ENCODE measurements at regions not wholly inside any gene's neighbourhood (a gene's known extent, or its start where the extent isn't known, plus 50 kb on each side); places are given as distances from the start of the nearest gene placed in this dataset.
"Not testable (repeated sequence)": the region's sequence is repeated elsewhere in the genome, so short reads cannot be mapped to it uniquely, and the experiment has no call there.

DNA sequence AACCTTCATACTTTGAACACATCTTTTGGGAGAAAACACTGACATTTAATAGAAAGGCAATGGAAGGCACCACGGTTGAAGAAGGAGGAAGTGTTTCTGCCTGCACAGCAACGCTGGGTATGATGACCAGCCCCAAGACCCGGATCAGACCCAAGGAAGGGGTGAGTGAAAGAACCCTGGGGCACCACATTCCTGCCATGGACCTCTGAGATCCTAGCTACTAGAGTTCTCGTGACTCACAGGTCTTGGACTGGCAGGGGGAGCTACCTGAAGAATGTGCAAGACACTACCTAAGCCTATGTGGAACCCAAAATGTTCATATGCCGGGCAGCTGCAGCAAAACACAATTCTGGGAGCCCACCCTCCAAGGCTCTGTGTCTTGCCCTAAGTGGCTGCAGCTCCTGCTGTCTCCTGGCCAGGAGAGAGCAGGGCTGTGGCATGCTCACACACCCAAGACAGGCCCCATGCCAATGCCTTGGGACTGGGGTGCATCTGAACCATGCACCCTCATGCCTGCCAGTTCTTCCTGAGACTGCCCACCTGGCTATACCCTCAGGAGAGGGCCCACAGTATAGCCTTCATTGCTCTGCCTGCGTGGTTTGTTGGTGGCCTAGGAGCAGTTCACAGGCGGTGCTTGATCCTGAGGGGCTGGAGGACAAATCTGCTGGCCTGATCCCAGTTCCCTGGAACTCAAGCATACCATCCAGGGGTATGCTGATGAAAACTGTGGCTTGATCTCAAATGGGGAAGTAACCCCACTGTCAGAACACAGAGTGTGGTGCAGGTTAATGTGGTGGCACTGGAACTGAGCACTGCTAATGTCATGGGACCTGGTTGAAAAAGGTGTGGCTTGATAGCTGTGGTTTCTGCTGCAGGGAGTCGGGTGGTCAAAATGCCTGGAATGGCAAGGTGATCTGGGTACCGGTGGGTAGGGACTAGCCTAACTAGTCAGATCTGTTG lies 353.3 kb upstream of the ARHGEF26 start:
- no peak for DNase-seq

DNA sequence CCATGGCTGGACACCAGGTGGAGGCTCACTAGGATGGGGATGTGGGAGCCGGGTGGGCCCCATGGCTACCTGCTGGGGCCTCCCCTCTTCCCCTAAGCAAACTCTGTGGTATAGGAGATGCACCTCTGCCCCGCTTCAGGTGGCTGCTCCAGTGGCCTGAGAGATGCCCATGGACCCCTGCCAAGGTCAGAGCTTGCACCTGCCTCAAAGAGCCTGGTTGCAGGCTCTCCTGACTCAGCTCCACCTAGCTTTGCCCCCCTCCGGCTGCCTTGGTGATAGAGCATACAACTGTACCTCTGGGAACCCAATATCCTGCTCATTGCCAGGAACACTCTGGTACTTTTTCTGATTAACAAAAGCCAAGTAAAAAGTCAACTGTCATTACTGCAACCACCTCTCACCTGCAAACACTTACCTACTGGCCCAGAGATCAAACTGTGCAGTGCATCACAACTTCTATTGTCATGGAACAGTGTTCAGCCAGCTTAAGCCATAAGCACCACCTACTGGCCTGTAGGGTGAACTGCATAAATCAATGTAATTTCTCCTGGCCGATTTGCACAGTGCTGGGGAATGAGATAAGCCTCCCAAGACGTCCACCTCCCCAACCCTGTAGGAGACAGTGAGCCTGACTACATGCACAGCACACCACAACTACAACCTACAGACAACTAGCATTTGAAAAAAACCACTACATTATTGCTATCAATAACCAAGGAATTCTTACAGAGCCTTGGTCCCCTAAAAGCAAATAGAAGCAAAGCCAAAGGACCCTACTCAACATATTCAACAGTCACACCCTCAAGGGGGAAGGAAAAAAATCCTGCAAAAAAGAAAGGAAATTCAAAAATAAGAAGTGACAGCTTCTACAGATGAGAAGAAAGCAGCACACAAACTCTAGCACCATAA lies 352.4 kb upstream of the ARHGEF26 start:
- peak; percentile 15 to 60 for DNase-seq

DNA sequence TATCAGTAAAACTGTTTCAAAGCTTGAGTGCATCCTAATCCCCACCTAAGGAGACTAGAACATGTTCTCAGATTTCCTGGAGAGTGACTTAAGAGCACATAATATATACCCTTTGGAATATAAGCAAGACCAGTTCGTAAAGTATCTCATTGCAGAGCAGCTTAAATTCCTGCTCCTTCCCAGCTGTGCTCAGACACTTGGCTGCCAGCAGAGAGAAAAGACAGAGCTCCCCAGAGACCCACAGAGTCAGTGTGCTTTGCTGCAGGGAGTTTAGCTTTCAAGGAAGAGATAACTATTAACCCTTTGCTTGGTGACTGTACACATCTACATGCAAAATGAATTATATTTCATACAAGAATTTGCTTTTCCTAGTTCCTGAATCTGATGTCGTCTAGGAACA lies 338.1 kb upstream of the ARHGEF26 start:
- no peak for DNase-seq

DNA sequence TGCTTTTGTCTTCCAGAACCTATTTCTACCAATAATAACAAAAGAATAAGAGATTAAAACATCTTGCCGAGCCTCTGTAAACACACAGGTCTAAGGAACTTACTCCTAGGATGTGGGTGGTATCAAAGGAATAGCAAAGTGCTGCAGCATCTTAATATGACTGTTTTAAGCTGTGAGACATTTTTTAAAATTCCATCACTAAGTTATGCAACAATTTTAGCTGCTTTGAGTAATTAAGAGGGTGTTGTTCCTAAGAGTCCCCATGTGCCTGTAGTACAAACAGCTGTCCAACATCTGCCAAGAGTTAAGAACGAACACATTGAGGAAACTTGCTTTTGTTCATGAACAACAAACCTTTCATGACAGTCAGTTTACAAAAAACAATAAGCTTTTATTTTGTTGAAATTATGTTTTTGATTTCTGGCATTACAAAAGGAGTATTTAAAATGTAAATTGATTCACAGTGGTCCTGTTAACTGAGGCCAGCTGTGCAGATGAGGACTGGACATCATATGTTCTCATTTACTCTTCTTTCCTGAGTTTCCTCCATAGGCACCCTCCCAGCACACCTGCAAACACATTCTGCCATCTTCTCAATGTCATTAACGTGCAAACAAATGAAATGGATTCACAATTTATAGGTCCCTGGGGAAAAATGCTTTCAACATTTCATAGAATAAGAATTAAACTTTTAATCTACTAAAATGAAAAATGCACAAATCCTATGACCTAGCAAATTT lies 337.3 kb upstream of the ARHGEF26 start:
- DNase-seq: no peak

DNA sequence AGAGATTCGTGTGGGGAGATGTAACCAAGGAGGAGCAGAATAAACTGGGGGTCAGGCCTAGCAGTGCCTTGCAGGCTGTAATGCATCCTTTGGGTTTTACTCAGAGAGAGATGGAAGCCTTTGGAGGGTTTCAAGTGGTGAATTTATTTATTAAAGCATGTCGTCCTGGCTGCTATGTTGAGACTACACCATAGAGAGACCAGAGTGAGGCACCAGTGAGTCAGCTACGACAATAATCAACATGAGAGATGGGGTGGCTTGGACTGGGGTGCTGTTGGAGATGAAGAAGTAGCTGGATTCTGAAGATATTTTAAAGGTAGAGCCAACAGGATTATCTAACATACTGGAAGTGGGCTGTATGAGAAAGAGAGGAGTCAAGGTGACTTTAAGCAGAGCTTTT lies 335.3 kb upstream of the ARHGEF26 start:
- no peak for DNase-seq

DNA sequence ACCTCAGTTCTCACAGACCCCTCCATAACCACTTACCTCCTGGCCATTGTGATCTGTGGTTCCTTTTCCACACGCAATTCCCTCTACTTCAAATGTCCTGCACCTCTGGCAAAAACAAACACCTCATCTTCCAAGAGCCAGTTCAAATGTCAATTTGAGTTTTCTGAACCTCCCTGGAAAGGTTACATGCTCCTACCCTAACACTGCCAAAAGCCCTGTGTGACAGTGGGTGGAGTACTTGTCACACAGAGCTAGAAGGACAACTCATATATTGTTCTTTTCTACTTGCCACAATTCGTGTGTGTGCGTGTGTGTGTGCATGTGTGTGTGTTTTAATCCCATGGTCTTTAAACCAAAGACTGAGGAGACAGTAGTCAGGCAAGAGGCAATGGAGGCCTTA lies 331.8 kb upstream of the ARHGEF26 start:
- no peak for DNase-seq

DNA sequence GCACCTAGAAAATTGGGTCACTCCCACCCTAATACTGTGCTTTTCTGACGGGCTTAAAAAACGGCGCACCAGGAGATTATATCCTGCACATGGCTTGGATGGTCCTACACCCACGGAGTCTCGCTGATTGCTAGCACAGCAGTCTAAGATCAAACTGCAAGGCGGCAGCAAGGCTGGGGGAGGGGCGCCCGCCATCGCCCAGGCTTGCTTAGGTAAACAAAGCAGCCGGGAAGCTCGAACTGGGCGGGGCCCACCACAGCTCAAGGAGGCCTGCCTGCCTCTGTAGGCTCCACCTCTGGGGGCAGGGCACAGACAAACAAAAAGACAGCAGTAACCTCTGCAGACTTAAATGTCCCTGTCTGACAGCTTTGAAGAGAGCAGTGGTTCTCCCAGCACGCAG lies 324.1 kb upstream of the ARHGEF26 start:
- DNase-seq: not testable (repeated sequence)

DNA sequence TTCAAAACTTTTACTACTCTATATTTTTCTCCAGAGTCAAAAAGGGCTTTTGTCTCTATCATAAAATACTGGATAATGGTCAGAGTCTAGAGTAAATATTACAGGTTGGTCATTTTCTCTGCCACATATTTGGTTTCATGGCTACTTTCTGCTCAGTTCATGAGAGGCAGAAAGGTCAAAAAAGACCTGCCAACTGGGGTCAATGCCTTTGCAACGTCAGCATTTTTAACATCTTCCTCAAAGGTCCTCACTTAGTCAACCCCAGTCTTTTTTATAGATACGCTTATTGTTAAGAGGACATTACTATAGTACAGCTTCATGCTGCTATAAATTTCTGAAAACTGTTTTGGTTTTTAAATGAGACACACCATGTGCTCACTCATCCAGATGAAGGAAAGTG lies 312.1 kb upstream of the ARHGEF26 start:
- DNase-seq: no peak

DNA sequence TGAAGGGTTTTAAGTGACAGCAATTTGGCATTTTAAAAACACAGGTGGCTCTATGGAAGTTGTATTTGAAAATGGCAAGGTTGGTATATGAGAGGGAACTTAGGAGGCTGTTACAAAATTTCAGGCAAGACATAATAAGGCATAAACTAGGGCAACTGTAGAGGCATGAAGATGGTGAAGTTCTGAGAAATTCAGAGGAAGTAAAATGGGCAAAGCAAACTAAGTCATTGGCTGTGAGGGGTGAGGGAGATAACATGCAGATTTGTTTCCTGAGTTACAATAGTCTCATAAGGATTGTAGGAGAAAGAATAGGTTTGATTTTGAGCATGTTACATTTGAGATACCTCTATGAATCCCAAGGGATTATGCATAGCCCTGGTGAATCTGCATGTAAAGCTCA lies 302.9 kb upstream of the ARHGEF26 start:
- no peak for DNase-seq

DNA sequence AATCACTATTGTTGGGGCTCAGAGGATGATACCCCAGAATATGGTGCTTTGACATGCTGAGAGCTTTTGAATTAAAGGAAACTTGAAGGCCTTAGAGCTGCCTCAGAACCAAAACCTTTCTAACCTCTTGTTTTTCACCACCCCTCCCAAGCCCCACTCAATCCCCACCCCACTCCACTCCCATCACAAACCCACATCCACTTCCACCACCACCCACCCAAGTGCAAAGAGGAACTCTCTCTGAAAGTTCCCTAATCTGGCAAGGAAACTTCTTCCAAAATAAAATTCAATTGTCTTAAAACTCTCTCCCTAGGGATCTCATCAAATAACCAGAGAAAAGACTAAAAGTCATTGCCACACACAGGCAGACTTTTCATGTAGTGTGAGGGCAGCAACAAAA lies 301.2 kb upstream of the ARHGEF26 start:
- no peak for DNase-seq

DNA sequence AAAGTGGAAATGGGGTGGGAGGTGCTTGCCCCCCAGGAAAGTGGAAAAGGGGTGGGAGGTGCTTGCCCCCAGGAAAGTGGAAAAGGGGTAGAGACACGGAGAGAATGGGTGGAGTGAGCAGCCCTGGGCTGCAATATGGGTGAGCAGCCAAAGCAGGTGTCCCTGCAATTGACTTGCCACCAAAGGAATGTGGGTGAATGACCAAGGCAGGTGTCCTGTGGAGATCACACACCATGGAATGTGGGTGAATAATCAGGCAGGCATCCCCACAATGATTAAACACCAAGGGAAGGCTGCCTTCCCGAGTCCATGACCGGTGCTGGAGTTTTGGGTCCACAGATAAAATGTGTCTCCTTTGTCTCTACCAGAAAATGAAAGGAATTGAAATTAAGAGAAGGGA lies 292.8 kb upstream of the ARHGEF26 start:
- DNase-seq: not testable (repeated sequence)

DNA sequence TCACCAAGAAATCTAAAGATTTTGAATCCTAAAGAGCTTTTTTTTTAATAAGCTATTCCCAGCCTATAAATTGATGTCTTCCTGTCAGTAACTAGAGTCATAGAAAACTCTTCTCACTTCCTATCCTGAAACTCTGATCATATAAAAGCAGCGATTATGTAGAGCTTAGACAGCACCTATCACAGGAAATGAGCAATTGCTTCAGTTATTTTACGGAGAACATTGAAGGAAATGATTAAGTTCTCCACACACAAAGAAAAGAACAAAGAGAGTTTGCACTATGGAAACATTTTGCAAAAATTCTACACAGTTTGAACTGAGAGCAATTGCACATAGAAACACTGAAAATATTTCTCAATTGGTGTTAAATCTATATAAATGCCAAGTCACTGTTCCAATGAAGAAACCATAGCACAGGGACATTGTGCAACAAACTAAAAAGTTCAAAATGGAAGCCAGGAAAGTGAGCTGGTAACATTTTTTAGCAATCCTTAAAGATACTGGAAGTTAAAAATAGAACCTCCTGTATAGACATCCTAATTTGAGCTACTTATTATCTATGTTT lies 291.5 kb upstream of the ARHGEF26 start:
- no peak for DNase-seq

DNA sequence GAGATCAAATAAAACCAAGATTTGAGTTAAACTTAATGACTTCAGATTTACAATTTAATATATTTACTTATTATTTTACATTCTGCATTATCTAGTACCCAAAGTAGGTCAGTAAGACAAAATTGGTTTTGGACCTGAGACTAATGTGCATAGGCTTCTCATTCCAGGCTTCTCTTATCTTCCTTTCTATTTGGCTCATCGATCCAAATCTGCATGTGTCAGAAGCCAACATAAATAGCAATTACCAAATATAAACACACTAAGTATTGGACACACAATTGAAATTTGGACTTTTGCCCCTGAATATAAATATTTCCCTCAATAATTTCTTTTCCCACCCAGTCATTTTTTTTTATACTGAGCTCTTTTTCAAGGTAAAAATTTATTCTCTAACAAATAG lies 290.6 kb upstream of the ARHGEF26 start:
- DNase-seq: no peak

DNA sequence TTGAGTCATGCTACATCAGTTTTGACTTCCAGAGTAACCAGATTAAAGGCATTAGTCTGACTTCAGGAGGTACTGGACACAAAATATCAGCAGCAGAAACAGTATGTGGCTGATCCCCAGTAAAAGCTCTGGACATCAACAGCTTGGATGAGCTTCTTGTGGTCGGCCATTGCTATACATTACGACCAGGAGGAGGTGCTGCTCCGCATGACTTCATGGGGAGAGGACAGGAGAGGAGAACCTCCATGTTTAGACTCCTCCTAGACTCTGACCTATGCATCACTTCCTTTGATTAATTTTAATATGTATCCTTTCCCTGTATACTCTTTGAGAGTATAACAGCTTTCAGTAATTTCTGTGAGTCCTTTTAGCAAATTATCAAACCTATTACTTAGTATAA lies 285.6 kb upstream of the ARHGEF26 start:
- peak in 1 of 2 experiments; percentile 2 for DNase-seq

DNA sequence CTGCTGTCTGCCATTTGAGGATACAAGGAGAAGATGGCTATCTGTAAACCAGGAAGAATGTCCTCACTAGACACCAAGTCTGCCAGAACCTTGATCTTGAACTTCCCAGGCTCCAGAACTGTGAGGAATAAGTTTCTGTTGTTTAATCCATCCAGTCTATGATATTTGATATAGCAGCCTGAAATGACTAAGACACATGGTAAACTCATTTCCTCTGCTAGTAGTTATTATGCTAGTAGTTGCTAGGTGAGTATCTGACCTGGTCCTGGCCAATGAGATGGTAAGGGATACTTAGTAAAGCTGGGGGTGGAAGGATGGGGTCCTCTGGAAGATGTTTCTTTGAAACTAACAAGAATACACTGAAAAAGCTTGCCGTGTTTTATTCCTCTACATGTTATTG lies 280.7 kb upstream of the ARHGEF26 start:
- DNase-seq: no peak

DNA sequence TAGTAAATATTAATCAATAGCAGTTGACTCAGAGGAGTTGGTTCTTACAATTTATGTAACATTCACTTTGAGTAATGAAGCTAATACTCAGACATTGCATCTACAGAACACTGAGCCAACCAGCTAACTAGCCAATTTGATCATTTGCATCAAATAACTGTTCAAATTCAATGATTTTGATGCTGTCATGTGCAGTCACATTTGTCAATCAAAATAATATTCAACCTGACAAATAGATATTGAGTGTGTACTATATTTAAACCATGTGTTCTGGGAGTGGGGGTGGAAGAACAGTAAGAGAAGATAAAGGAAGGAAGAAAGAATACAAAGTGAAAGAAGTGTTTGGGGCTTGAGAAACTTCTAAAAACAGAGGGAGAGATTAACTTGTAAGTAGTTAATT lies 277.2 kb upstream of the ARHGEF26 start:
- no peak for DNase-seq

DNA sequence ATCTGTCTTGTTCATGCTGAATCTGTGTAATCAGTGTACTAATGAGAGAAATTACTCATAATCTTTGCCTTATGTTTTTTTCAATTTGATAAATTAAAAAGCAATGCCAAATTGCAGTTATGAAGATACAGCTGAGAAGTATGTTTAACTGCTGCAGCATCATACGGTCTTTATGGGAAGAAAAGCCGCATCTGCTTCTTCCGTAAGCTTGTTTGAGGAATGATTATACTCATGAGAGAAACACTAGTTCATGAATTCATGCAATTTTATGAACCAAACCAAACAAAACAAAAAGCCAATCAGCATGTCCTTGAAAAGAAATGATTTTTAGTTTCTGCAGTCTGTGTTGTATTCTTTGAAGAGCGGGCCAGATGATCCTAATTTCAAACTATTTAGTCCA lies 275.9 kb upstream of the ARHGEF26 start:
- DNase-seq: no peak

DNA sequence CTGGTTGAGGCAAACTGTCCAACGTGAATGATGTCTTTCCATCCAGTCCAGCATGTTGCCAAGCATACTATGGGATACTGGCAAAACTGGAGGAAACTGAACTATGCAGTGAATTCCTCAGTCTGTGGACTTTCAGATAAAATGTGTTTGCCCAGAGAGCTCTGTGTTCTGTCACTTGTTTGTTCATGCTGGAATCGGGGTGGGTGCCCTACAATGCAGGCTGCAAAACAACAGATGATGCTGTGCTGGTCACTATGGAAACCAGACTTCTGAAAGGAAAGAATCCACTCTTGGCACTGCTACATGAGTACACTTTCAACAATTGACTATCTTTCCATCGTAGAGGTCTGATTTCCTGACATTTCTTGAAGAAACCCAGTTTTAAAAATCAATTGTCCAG lies 272.5 kb upstream of the ARHGEF26 start:
- DNase-seq: no peak

DNA sequence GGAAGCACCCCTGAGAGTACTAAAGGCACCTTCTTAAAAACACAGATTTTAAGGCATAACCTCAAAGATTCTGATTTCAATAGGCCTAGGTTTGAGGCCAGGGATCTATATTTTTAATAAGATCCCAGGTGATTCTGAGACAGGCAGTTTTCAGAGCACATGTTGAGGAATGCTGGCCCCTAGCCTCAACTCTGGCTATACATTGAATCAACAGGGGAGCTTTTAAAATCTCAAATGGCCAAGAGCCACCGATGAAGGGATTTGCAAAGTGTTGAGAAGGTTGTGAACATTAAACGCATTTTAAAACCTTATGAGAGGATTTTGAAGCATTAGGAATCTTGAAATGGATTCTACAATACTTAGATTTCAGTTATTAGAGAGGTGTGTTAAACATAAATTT lies 268.8 kb upstream of the ARHGEF26 start:
- DNase-seq: no peak

DNA sequence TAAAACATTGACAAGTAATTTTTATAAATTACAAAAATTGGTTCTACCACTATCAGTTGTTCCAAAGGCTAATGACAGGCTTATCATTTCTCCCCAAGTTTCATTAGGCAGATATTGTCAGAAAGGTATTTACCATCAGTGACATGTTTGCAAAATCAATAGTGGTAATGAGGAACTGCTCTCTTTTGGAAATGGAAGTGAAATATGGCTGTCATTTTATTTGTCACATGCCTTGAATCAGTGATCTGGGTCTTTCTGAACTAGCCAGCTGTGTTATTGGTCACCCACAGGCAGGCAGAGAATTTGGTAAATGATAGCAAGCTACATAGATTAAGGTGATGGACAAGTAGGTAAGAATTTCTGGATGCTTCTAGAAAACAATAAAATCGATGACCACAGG lies 268.0 kb upstream of the ARHGEF26 start:
- no peak for DNase-seq

DNA sequence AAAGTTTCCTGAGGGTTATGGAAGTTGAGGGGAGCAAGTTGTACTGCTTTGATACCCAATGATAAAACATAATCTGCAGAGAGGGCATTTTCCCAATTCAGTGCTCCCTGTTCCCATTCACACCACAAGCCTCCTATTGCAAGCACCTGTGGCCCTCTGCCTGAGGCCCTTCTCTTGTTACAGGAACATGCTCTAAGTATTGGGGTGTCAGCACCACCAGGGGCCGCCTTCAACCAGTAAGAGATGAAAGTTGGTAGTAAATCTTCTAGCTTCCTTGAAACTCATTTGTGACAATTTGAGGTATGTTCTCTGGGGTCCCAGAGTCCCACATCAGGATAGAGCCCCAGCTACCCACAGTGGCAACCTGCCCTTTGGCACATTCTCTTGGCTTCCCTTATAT lies 265.4 kb upstream of the ARHGEF26 start:
- no peak for DNase-seq

DNA sequence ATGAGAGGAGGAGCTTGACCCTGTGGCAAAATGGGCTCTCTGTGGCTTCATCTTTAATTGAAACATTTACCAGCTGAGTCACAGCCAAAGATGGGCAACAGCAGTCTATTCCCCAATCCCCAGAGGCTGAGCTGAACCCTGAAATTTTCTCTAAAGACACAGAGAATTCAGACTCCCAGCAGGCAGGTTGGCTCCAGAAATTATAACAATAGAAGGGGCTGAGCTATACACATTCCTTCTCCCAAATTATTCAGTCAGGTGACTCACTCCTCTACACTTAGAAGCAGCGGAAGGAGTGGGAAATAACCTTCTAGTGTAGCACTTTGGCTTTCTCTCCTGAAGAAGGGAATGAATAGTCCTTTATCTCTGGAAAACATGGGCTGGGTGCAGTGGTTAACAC lies 264.3 kb upstream of the ARHGEF26 start:
- no peak for DNase-seq

DNA sequence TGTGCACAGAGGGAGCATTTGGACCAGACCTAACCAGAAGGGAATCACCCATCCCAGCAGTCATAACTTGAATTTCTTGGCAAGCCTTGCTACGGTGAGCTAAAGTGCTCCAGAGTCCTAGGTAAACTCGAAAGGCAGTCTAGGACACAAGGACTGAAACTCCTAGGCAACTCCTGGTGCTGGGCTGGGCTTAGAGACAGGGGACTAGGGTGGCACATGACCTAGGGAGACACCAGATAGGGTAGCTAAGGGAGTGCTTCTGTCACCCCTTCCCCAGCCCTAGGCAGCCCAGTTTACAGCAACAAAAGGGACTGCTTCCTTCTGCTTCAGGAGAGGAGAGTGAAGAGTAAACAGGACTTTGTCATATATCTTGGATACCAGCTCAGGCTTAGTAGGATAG lies 256.4 kb upstream of the ARHGEF26 start:
- no peak for DNase-seq
